ENCODE measurements at regions not wholly inside any gene's neighbourhood (a gene's known extent, or its start where the extent isn't known, plus 50 kb on each side); places are given as distances from the start of the nearest gene placed in this dataset.

- TF ChIP-seq ZNF692 (tag by site-specific recombination; IDR thresholded peaks at IDR 0.05) (no peak), ZNF426 (tag by site-specific recombination; IDR thresholded peaks at IDR 0.05) (no peak), ZNF510 (tag by site-specific recombination; IDR thresholded peaks at IDR 0.05; ENCODE audit: insufficient replicate concordance) (no peak), PBX3 (CRISPR knock-in tag; IDR thresholded peaks at IDR 0.05) (no peak), ZNF560 (tag by site-specific recombination; IDR thresholded peaks at IDR 0.05; ENCODE audit: borderline replicate concordance) (no peak), ZNF626 (tag by site-specific recombination; IDR thresholded peaks at IDR 0.05) (no peak), KLF1 (tag by site-specific recombination; IDR thresholded peaks at IDR 0.05) (no peak)
- TF ChIP-seq, protein P1, sequence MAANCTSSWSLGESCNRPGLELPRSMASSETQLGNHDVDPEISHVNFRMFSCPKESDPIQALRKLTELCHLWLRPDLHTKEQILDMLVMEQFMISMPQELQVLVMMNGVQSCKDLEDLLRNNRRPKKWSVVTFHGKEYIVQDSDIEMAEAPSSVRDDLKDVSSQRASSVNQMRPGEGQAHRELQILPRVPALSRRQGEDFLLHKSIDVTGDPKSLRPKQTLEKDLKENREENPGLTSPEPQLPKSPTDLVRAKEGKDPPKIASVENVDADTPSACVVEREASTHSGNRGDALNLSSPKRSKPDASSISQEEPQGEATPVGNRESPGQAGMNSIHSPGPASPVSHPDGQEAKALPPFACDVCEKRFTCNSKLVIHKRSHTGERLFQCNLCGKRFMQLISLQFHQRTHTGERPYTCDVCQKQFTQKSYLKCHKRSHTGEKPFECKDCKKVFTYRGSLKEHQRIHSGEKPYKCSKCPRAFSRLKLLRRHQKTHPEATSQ (tag by site-specific recombination; IDR thresholded peaks at IDR 0.05): no peak
- TF ChIP-seq, protein P2, sequence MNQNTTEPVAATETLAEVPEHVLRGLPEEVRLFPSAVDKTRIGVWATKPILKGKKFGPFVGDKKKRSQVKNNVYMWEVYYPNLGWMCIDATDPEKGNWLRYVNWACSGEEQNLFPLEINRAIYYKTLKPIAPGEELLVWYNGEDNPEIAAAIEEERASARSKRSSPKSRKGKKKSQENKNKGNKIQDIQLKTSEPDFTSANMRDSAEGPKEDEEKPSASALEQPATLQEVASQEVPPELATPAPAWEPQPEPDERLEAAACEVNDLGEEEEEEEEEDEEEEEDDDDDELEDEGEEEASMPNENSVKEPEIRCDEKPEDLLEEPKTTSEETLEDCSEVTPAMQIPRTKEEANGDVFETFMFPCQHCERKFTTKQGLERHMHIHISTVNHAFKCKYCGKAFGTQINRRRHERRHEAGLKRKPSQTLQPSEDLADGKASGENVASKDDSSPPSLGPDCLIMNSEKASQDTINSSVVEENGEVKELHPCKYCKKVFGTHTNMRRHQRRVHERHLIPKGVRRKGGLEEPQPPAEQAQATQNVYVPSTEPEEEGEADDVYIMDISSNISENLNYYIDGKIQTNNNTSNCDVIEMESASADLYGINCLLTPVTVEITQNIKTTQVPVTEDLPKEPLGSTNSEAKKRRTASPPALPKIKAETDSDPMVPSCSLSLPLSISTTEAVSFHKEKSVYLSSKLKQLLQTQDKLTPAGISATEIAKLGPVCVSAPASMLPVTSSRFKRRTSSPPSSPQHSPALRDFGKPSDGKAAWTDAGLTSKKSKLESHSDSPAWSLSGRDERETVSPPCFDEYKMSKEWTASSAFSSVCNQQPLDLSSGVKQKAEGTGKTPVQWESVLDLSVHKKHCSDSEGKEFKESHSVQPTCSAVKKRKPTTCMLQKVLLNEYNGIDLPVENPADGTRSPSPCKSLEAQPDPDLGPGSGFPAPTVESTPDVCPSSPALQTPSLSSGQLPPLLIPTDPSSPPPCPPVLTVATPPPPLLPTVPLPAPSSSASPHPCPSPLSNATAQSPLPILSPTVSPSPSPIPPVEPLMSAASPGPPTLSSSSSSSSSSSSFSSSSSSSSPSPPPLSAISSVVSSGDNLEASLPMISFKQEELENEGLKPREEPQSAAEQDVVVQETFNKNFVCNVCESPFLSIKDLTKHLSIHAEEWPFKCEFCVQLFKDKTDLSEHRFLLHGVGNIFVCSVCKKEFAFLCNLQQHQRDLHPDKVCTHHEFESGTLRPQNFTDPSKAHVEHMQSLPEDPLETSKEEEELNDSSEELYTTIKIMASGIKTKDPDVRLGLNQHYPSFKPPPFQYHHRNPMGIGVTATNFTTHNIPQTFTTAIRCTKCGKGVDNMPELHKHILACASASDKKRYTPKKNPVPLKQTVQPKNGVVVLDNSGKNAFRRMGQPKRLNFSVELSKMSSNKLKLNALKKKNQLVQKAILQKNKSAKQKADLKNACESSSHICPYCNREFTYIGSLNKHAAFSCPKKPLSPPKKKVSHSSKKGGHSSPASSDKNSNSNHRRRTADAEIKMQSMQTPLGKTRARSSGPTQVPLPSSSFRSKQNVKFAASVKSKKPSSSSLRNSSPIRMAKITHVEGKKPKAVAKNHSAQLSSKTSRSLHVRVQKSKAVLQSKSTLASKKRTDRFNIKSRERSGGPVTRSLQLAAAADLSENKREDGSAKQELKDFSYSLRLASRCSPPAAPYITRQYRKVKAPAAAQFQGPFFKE (tag by site-specific recombination; IDR thresholded peaks at IDR 0.05; ENCODE audit: borderline replicate concordance): no peak
These were observed 89.3 kb upstream of the FTMT start (continued) for GRCh38 chr5:121762426-121762825.

DNA sequence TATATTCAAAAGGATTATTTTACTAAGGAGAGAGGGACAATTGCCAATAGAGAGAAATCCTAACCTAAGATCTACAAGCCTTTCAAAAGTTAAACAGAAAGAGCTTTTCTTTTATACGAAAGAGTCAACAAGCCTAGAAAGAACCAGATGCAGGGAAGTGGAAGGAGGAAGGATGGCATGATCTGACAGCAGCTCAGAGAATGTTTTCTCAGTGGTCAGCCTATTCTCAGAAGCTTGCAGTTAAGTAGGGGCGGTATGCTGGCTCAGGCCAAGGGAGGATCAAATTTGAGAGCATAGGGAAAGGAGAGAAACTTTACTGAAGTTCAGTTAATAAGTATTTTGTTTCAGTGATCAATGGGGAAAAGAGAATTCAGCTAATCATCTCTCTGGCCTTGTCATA is 88.0 kb upstream of the FTMT start:
- TF ChIP-seq SETDB1 (IDR thresholded peaks at IDR 0.05; ENCODE audit: insufficient read length, low read length) (no peak), GLIS2 (tag by site-specific recombination; IDR thresholded peaks at IDR 0.05) (no peak), ZNF561 (tag by site-specific recombination; IDR thresholded peaks at IDR 0.05; ENCODE audit: borderline replicate concordance) (no peak), GLI2 (tag by site-specific recombination; IDR thresholded peaks at IDR 0.05; ENCODE audit: borderline replicate concordance, low read depth) (no peak), ZBTB1 (tag by site-specific recombination; IDR thresholded peaks at IDR 0.05) (no peak), RBAK (tag by site-specific recombination; IDR thresholded peaks at IDR 0.05) (no peak), GLI4 (tag by site-specific recombination; IDR thresholded peaks at IDR 0.05) (no peak)
- TF ChIP-seq, protein P3, sequence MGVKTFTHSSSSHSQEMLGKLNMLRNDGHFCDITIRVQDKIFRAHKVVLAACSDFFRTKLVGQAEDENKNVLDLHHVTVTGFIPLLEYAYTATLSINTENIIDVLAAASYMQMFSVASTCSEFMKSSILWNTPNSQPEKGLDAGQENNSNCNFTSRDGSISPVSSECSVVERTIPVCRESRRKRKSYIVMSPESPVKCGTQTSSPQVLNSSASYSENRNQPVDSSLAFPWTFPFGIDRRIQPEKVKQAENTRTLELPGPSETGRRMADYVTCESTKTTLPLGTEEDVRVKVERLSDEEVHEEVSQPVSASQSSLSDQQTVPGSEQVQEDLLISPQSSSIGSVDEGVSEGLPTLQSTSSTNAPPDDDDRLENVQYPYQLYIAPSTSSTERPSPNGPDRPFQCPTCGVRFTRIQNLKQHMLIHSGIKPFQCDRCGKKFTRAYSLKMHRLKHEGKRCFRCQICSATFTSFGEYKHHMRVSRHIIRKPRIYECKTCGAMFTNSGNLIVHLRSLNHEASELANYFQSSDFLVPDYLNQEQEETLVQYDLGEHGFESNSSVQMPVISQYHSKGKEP (tag by site-specific recombination; IDR thresholded peaks at IDR 0.05): no peak
- no peaks in the 10 kb centered on the region for H3K4me1 ChIP-seq (ENCODE audit: control insufficient read depth, insufficient read depth, low read length)
- H3K27ac ChIP-seq (ENCODE audit: extremely low read depth, low read depth, low read length): no peak overlapping the region
- no peak overlapping the region for H3K4me3 ChIP-seq (ENCODE audit: low read depth, low read length)
- no peaks in the 10 kb centered on the region for H3K36me3 ChIP-seq (ENCODE audit: control insufficient read depth in 2 of 2, insufficient read depth in 1 of 2, low read length in 2 of 2)
- CTCF ChIA-PET: interaction anchor here (0.6 to 0.7 kb wide), 2 partner anchors 27 to 92 kb away, joined by 3 read pairs; no protein-coding TSS in a partner anchor
- POLR2A ChIA-PET: no interaction called here
- H3K9me3 ChIP-seq (ENCODE audit: control insufficient read depth, insufficient read depth, low read depth, low read length): no peaks in the 10 kb centered on the region
